ENCODE measurements at regions not wholly inside any gene's neighbourhood (a gene's known extent, or its start where the extent isn't known, plus 50 kb on each side); places are given as distances from the start of the nearest gene placed in this dataset.
"Not testable (repeated sequence)": the region's sequence is repeated elsewhere in the genome, so short reads cannot be mapped to it uniquely, and the experiment has no call there.

- DNase-seq, result not testable (repeated sequence)
Observed at GRCh38 chr1:109857702-109858101, 52.9 kb upstream of the CSF1 start.

- DNase-seq, result not testable (repeated sequence)
Observed at GRCh38 chr1:109855986-109856385, 54.7 kb upstream of the CSF1 start.

GRCh38 chr1:109853972-109854371, 56.7 kb upstream of the CSF1 start:
- DNase-seq, result not testable (repeated sequence)

GRCh38 chr1:109852221-109853015, 58.2 kb upstream of the CSF1 start:
- DNase-seq, result not testable (repeated sequence)

GRCh38 chr1:109850827-109851226, 59.8 kb upstream of the CSF1 start:
- DNase-seq, result no peak

GRCh38 chr1:109850194-109850593, 60.5 kb upstream of the CSF1 start:
- DNase-seq, result no peak

GRCh38 chr1:109849655-109850054, 61.0 kb upstream of the CSF1 start:
- DNase-seq, result no peak

GRCh38 chr1:109847251-109847650, 63.4 kb upstream of the CSF1 start:
- DNase-seq, result no peak

GRCh38 chr1:109846846-109847245, 63.8 kb upstream of the CSF1 start:
- DNase-seq, result no peak

- no peak for DNase-seq
Observed at GRCh38 chr1:109846162-109846561, 64.5 kb upstream of the CSF1 start.

GRCh38 chr1:109845658-109846057, 65.0 kb upstream of the CSF1 start:
- DNase-seq, result no peak

GRCh38 chr1:109844609-109845008, 66.0 kb upstream of the CSF1 start:
- DNase-seq, result no peak

GRCh38 chr1:109840011-109840629, 70.5 kb upstream of the CSF1 start:
- no peak for DNase-seq

GRCh38 chr1:109839276-109839675, 71.4 kb upstream of the CSF1 start:
- not testable (repeated sequence) for DNase-seq

GRCh38 chr1:109838838-109839240, 71.8 kb upstream of the CSF1 start:
- DNase-seq, result no peak

GRCh38 chr1:109837852-109838570, 72.6 kb upstream of the CSF1 start:
- DNase-seq, result no peak

GRCh38 chr1:109835645-109836044, 71.9 kb upstream of the EPS8L3 start:
- not testable (repeated sequence) for DNase-seq

- DNase-seq, result no peak
Observed at GRCh38 chr1:109834951-109835350, 71.2 kb upstream of the EPS8L3 start.

- no peak for DNase-seq
Observed at GRCh38 chr1:109832945-109833344, 69.2 kb upstream of the EPS8L3 start.

- DNase-seq, result no peak
Observed at GRCh38 chr1:109828756-109829505, 65.2 kb upstream of the EPS8L3 start.

- DNase-seq, result no peak
Observed at GRCh38 chr1:109827986-109828385, 64.3 kb upstream of the EPS8L3 start.

- no peak for DNase-seq
Observed at GRCh38 chr1:109827466-109827865, 63.7 kb upstream of the EPS8L3 start.

- no peak for DNase-seq
Observed at GRCh38 chr1:109826930-109827349, 63.2 kb upstream of the EPS8L3 start.

All from activated T-cell treated with anti-CD3 and anti-CD28 coated beads, Interleukin-2, amount 50 U/mL, for 48 hours (primary cell).